ENCODE measurements at regions not wholly inside any gene's neighbourhood (a gene's known extent, or its start where the extent isn't known, plus 50 kb on each side); places are given as distances from the start of the nearest gene placed in this dataset.

DNA sequence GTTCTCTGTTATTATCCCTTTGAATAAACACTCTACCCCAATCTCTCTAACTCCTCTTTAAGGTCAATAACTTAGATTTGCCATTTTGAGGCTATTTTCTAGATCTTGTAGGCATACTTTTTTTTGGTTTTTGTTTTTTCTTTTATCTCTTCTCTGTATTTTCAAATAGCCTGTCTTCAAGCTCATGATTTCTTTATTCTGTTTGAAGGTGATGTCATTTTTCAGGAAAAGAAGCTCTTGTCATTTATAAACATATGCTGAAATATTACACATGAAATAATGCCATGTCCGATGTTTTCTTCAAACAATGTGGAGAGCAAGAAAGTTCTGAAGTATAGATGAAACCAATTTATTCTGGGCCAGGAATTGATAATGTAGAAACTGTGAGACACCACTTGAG, 57.5 kb upstream of the CABCOCO1 start:
- peaks cover 8% of the 10 kb centered on the region for H3K4me1 Mint-ChIP-seq (ENCODE audit: unreplicated experiment)
- H3K27ac Mint-ChIP-seq, result no peak overlapping the region
- H3K36me3 Mint-ChIP-seq, result no peaks in the 10 kb centered on the region
- no peak for DNase-seq (ENCODE audit: extremely low spot score, unreplicated experiment)
- no peak overlapping the region for H3K4me3 Mint-ChIP-seq
- no peaks in the 10 kb centered on the region for H3K9me3 Mint-ChIP-seq
- H3K27me3 Mint-ChIP-seq, result no peaks in the 10 kb centered on the region
- TF ChIP-seq, protein P1, sequence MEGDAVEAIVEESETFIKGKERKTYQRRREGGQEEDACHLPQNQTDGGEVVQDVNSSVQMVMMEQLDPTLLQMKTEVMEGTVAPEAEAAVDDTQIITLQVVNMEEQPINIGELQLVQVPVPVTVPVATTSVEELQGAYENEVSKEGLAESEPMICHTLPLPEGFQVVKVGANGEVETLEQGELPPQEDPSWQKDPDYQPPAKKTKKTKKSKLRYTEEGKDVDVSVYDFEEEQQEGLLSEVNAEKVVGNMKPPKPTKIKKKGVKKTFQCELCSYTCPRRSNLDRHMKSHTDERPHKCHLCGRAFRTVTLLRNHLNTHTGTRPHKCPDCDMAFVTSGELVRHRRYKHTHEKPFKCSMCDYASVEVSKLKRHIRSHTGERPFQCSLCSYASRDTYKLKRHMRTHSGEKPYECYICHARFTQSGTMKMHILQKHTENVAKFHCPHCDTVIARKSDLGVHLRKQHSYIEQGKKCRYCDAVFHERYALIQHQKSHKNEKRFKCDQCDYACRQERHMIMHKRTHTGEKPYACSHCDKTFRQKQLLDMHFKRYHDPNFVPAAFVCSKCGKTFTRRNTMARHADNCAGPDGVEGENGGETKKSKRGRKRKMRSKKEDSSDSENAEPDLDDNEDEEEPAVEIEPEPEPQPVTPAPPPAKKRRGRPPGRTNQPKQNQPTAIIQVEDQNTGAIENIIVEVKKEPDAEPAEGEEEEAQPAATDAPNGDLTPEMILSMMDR (conservative IDR thresholded peaks at IDR 0.05), result no peak

DNA sequence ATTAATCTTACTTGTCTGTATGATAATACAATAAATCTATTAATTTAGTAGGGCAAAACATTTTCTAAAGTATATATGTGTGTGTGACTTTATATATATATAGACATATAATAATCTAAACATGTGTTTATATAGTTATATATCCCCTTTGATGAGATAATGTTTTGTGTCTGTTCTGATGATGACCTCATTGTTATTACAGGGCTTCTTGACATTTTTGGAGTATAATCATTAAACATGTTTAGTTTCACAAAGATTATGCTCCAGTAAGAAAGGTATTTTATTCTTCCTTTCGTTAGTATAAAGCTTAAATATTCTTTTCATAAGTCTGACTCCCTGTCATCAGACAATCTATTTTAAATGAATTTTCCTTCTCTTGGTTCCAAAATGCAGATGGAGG, 62.3 kb upstream of the CABCOCO1 start:
- Mint-ChIP-seq H3K27ac (no peak overlapping the region), H3K36me3 (no peaks in the 10 kb centered on the region), H3K4me3 (no peak overlapping the region)

DNA sequence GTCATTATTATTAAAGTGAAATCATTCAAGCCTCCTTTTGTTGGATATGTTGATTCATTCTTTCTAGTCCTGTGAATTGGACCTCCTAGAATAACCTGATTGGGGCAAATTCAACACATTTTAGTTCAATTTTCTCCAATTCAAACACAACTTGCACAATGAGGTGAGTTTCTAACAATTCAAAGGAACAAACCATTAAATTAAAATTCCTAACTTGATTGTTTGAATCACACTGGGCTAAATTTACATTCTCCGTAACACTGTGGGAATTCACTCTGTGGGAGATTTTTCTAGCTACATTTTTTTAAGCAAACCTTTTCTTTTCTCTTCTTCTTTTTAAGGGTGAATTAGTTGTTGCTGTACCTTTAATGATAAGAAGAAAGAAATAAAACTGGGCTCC, 68.3 kb upstream of the CABCOCO1 start:
- H3K9me3 Mint-ChIP-seq, result no peaks in the 10 kb centered on the region
- H3K27ac Mint-ChIP-seq, result no peak overlapping the region
- H3K4me3 Mint-ChIP-seq, result no peak overlapping the region
- peaks cover 11% of the 10 kb centered on the region for H3K27me3 Mint-ChIP-seq
- peaks cover 7% of the 10 kb centered on the region for H3K4me1 Mint-ChIP-seq (ENCODE audit: unreplicated experiment)
- TF ChIP-seq, protein P1 (conservative IDR thresholded peaks at IDR 0.05), result no peak
- no peaks in the 10 kb centered on the region for H3K36me3 Mint-ChIP-seq
- DNase-seq (ENCODE audit: extremely low spot score, unreplicated experiment), result no peak

More for the DNA sequence above, 62.3 kb upstream of the CABCOCO1 start:
- Mint-ChIP-seq H3K9me3 (no peaks in the 10 kb centered on the region), H3K27me3 (peaks cover 4% of the 10 kb centered on the region), H3K4me1 (ENCODE audit: unreplicated experiment) (peaks cover 4% of the 10 kb centered on the region)
- TF ChIP-seq, protein P1 (conservative IDR thresholded peaks at IDR 0.05), result no peak
- DNase-seq (ENCODE audit: extremely low spot score, unreplicated experiment), result no peak

DNA sequence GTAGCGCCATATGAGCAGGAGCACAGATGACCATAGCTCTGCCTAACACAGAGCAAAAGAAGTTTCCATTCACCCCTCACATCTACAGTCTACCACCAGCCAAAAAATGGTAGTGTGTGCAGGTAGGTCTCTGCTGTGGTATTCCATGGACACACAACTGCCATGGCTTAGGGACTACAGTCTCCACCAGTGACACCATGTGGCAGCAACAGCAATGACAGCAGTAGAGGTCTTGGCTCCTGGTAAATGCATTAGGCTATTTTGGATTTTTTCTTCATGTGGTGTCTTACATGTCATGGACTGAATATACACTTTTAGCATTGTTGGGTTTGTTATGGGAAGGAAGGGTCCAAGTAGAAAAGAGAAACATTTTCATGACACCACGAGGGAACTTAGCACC, 70.1 kb upstream of the CABCOCO1 start:
- Mint-ChIP-seq H3K4me3 (no peak overlapping the region), H3K4me1 (ENCODE audit: unreplicated experiment) (peaks cover 19% of the 10 kb centered on the region), H3K27ac (no peak overlapping the region), H3K36me3 (no peaks in the 10 kb centered on the region), H3K9me3 (no peaks in the 10 kb centered on the region), H3K27me3 (peaks cover 11% of the 10 kb centered on the region)
- TF ChIP-seq, protein P1 (conservative IDR thresholded peaks at IDR 0.05), result peak; percentile 53
- DNase-seq (ENCODE audit: extremely low spot score, unreplicated experiment), result no peak

DNA sequence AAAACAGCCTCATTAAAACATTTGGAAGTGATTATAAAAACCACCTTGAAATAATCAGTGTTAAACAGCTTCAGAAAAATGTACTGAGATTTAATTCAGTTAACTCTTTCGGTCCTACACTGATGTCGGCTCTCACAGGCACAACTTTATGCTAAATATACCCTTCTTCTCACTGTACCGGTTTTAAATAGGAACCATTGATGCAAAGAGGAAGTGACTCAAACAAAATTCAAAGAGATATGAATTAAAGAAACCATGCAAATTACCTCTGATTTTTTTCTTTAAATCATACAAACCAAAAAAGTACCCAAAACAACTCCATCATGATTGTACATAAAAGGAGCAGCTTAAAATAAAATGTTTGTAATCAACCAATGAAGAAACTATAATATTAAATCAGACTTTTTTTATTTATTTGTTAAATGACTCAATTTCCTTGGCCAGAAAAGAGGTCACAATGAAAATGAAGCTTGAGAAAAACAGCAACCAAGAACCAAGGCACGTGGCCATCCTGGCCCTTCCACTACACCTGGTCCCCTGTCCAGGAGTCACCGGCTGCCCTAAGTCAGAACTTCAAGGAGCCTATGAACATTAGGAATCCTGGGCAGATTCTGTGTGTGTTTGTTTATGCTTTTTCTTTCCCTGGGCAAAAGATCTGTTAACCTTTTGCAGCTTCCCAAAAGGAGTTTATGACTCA, 73.0 kb upstream of the CABCOCO1 start:
- H3K9me3 Mint-ChIP-seq, result no peaks in the 10 kb centered on the region
- no peak for DNase-seq (ENCODE audit: extremely low spot score, unreplicated experiment)
- TF ChIP-seq, protein P1 (conservative IDR thresholded peaks at IDR 0.05), result no peak
- no peaks in the 10 kb centered on the region for H3K36me3 Mint-ChIP-seq
- peaks cover 7% of the 10 kb centered on the region for H3K27me3 Mint-ChIP-seq
- H3K4me3 Mint-ChIP-seq, result no peak overlapping the region
- peaks cover 21% of the 10 kb centered on the region for H3K4me1 Mint-ChIP-seq (ENCODE audit: unreplicated experiment)
- no peak overlapping the region for H3K27ac Mint-ChIP-seq
